Uterus (tissue), 2 donors: ENCODE measurements at regions not wholly inside any gene's neighbourhood (a gene's known extent, or its start where the extent isn't known, plus 50 kb on each side); places are given as distances from the start of the nearest gene placed in this dataset.

ENCODE experiments used
- POLR2A ChIP-seq, 2 donors: fragments of 450-650 bp; IDR thresholded peaks; one replicate each; pipeline ENCODE4 v1.6.1; 2016; ENCODE audit warnings: antibody characterized with exemption in 2 of 2, mild to moderate bottlenecking in 1 of 2, moderate library complexity in 1 of 2
- TF ChIP-seq, protein P1 (sequence below), 4 experiments: fragments of 200-600 bp in 2 of 4; fragments of 450-650 bp in 2 of 4; sonication (generic) in 2 of 4; IDR thresholded peaks; one replicate each; pipeline ENCODE4 v1.5.1; 2016 to 2019; ENCODE audit warnings: antibody characterized with exemption in 4 of 4, mild to moderate bottlenecking in 2 of 4, moderate library complexity in 1 of 4

- TF ChIP-seq, protein P1, sequence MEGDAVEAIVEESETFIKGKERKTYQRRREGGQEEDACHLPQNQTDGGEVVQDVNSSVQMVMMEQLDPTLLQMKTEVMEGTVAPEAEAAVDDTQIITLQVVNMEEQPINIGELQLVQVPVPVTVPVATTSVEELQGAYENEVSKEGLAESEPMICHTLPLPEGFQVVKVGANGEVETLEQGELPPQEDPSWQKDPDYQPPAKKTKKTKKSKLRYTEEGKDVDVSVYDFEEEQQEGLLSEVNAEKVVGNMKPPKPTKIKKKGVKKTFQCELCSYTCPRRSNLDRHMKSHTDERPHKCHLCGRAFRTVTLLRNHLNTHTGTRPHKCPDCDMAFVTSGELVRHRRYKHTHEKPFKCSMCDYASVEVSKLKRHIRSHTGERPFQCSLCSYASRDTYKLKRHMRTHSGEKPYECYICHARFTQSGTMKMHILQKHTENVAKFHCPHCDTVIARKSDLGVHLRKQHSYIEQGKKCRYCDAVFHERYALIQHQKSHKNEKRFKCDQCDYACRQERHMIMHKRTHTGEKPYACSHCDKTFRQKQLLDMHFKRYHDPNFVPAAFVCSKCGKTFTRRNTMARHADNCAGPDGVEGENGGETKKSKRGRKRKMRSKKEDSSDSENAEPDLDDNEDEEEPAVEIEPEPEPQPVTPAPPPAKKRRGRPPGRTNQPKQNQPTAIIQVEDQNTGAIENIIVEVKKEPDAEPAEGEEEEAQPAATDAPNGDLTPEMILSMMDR (IDR thresholded peaks at IDR 0.05), result no peak
- TF ChIP-seq POLR2A (IDR thresholded peaks at IDR 0.05), result no peak
Observed at GRCh38 chr9:33718987-33719386, 76.4 kb upstream of the PRSS3 start.
